Right lobe of liver (tissue), 6 donors: ENCODE measurements at regions not wholly inside any gene's neighbourhood (a gene's known extent, or its start where the extent isn't known, plus 50 kb on each side); places are given as distances from the start of the nearest gene placed in this dataset.
A peak's percentile ranks its signal among the peaks of the same experiment; 100 is the strongest.

ENCODE experiments used
- ATAC-seq, 4 donors: fragments of 200-7000 bp; cut with Tn5 transposase; one replicate each; pipeline ENCODE4 v1.9.1; 2020; ENCODE audit warnings: mild to moderate bottlenecking in 4 of 4, moderate library complexity in 4 of 4
- DNase-seq, 3 donors: peaks; one replicate each; pipeline ENCODE4 v3.0.0-alpha.2; 2020
- H3K27ac ChIP-seq, 3 donors: fragments of 200-600 bp; one replicate each; pipeline ENCODE4 v1.8.0; 2022
- H3K27me3 ChIP-seq, 2 donors: fragments of 200-600 bp; one replicate each; pipeline ENCODE4 v1.8.0; 2022
- H3K36me3 ChIP-seq, 4 donors: fragments of 200-600 bp; sonication (generic) in 1 of 4; one replicate each; pipeline versions ENCODE4 v1.5.1 to v1.8.0; 2017 to 2022; ENCODE audit warnings: control low read depth in 1 of 4
- H3K4me1 ChIP-seq, 4 donors: fragments of 200-600 bp; sonication (generic) in 1 of 4; one replicate each; pipeline versions ENCODE4 v1.5.1 to v1.8.0; 2017 to 2022; ENCODE audit warnings: control low read depth in 1 of 4
- H3K4me3 ChIP-seq, 3 donors: fragments of 200-600 bp; one replicate each; pipeline ENCODE4 v1.8.0; 2022
- H3K9me3 ChIP-seq, 4 donors: fragments of 200-600 bp; sonication (generic) in 1 of 4; one replicate each; pipeline versions ENCODE4 v1.5.1 to v1.8.0; 2017 to 2022; ENCODE audit warnings: control low read depth in 1 of 4
- CTCF ChIP-seq, 4 donors: fragments of 200-600 bp in 3 of 4; fragments of 450-650 bp in 1 of 4; IDR thresholded peaks; one replicate each; pipeline versions ENCODE4 v1.5.1 to v1.8.0; 2016 to 2022; ENCODE audit warnings: antibody characterized with exemption in 4 of 4, mild to moderate bottlenecking in 2 of 4
- POLR2A ChIP-seq: fragments of 450-650 bp; IDR thresholded peaks from one replicate; pipeline ENCODE4 v1.6.1; 2017; ENCODE audit warnings: antibody characterized with exemption, mild to moderate bottlenecking
- WGBS: methylation state at CpG from one replicate; pipeline ENCODE4 v1.1.6; 2018; ENCODE audit warnings: low coverage, low lambda C conversion rate; ENCODE audit not compliant: insufficient coverage; ENCODE audit errors: missing lambda C conversion rate; 5-methylcytosine and 5-hydroxymethylcytosine counted together
- intact Hi-C, 2 donors: fragments of 100-400 bp; cut with DNase I; formaldehyde crosslinking; loops; one replicate each; pipeline versions ENCODE4 v1.11.2 to v1.14.1; 2022
- donor health status: DM: no; HTN: yes; CAD: no.
- donor health status: DM: no; HTN: no; CAD: no.
- donor health status: DM: no; HTN: no; CAD: no.
- donor health status: DM: no; HTN: yes; CAD: no.
- donor health status: DM: no; HTN: yes; CAD: no.

- no peak for DNase-seq
- H3K27me3 ChIP-seq = no peaks in the 10 kb centered on the region
- no peaks in the 10 kb centered on the region for H3K9me3 ChIP-seq
- WGBS = 17% methylated on average over 1 of the region's 1 CpG
- H3K27ac ChIP-seq = no peak overlapping the region
- no peak overlapping the region for H3K4me3 ChIP-seq
- intact Hi-C loops = no loop called here
- H3K4me1 ChIP-seq = no peaks in the 10 kb centered on the region
- no peaks in the 10 kb centered on the region for H3K36me3 ChIP-seq
- TF ChIP-seq POLR2A (no peak), CTCF (IDR thresholded peaks at IDR 0.05) (no peak)
- ATAC-seq = no peak
These were observed 137.4 kb downstream of the ZNF326 start for GRCh38 chr1:90132306-90132705.

- Histone ChIP-seq H3K36me3 (no peaks in the 10 kb centered on the region), H3K27ac (no peak overlapping the region), H3K4me3 (no peak overlapping the region), H3K27me3 (no peaks in the 10 kb centered on the region), H3K4me1 (peaks cover 0 to 29% (median 9%) of the 10 kb centered on the region in 4 donors), H3K9me3 (no peaks in the 10 kb centered on the region)
- intact Hi-C loops = no loop called here
- TF ChIP-seq CTCF (IDR thresholded peaks at IDR 0.05) (no peak), POLR2A (no peak)
- DNase-seq (no peak), ATAC-seq (no peak)
- WGBS = 88% methylated on average over 1 of the region's 1 CpG
These were observed 132.5 kb downstream of the ZNF326 start for GRCh38 chr1:90127288-90127953.

GRCh38 chr1:90126834-90127233 lies 131.9 kb downstream of the ZNF326 start:
- Histone ChIP-seq H3K4me3 (no peak overlapping the region), H3K36me3 (no peaks in the 10 kb centered on the region), H3K9me3 (no peaks in the 10 kb centered on the region), H3K27ac (no peak overlapping the region), H3K27me3 (no peaks in the 10 kb centered on the region), H3K4me1 (peaks cover 0 to 34% (median 11%) of the 10 kb centered on the region in 4 donors)
- intact Hi-C loops = no loop called here
- 57% methylated on average over 5 of the region's 5 CpGs for WGBS
- no peak for TF ChIP-seq CTCF (IDR thresholded peaks at IDR 0.05)
- no peak for TF ChIP-seq POLR2A
- ATAC-seq (no peak), DNase-seq (no peak)

GRCh38 chr1:90122654-90123340 lies 127.9 kb downstream of the ZNF326 start:
- Histone ChIP-seq H3K4me3 (no peak overlapping the region), H3K4me1 (peaks cover 0 to 34% (median 11%) of the 10 kb centered on the region in 4 donors), H3K27me3 (no peaks in the 10 kb centered on the region), H3K27ac (peak overlapping the region in 2 of 3 donors; percentile 60 to 65), H3K9me3 (no peaks in the 10 kb centered on the region), H3K36me3 (no peaks in the 10 kb centered on the region)
- 16% methylated on average over 4 of the region's 4 CpGs for WGBS
- intact Hi-C loops = no loop called here
- no peak for TF ChIP-seq CTCF (IDR thresholded peaks at IDR 0.05)
- DNase-seq (peak; percentile 31 to 81 (median 62)), ATAC-seq (peak; percentile 80 to 90 (median 83))
